ENCODE measurements at regions not wholly inside any gene's neighbourhood (a gene's known extent, or its start where the extent isn't known, plus 50 kb on each side); places are given as distances from the start of the nearest gene placed in this dataset.

GRCh38 chr9:88072831-88073375 is 65.4 kb downstream of the SPATA31C2 start:
- no peak for TF ChIP-seq CREB1 (IDR thresholded peaks at IDR 0.05)
- TF ChIP-seq POLR2AphosphoS5 (IDR thresholded peaks at IDR 0.05; ENCODE audit: low read depth, low read length) = no peak
